Body of pancreas (tissue), 4 donors: ENCODE measurements at regions not wholly inside any gene's neighbourhood (a gene's known extent, or its start where the extent isn't known, plus 50 kb on each side); places are given as distances from the start of the nearest gene placed in this dataset.

Experiments used
- POLR2A ChIP-seq, 3 donors: fragments of 450-650 bp; IDR thresholded peaks; one replicate each; pipeline ENCODE4 v1.6.1; 2016; ENCODE audit warnings: antibody characterized with exemption in 3 of 3, mild to moderate bottlenecking in 2 of 3
- TF ChIP-seq, protein P1 (sequence below), 7 experiments: fragments of 450-650 bp in 4 of 7; fragments of 200-600 bp in 3 of 7; sonication (generic) in 3 of 7; IDR thresholded peaks; one replicate each; pipeline ENCODE4 v1.5.1; 2016 to 2019; ENCODE audit warnings: antibody characterized with exemption in 7 of 7

GRCh38 chr2:22998359-22998758 is 386.6 kb upstream of the KLHL29 start:
- TF ChIP-seq, protein P1, sequence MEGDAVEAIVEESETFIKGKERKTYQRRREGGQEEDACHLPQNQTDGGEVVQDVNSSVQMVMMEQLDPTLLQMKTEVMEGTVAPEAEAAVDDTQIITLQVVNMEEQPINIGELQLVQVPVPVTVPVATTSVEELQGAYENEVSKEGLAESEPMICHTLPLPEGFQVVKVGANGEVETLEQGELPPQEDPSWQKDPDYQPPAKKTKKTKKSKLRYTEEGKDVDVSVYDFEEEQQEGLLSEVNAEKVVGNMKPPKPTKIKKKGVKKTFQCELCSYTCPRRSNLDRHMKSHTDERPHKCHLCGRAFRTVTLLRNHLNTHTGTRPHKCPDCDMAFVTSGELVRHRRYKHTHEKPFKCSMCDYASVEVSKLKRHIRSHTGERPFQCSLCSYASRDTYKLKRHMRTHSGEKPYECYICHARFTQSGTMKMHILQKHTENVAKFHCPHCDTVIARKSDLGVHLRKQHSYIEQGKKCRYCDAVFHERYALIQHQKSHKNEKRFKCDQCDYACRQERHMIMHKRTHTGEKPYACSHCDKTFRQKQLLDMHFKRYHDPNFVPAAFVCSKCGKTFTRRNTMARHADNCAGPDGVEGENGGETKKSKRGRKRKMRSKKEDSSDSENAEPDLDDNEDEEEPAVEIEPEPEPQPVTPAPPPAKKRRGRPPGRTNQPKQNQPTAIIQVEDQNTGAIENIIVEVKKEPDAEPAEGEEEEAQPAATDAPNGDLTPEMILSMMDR (IDR thresholded peaks at IDR 0.05), result no peak
- no peak for TF ChIP-seq POLR2A (IDR thresholded peaks at IDR 0.05)
